Endothelial cell of umbilical vein (primary cell): ENCODE measurements at regions not wholly inside any gene's neighbourhood (a gene's known extent, or its start where the extent isn't known, plus 50 kb on each side); places are given as distances from the start of the nearest gene placed in this dataset.

ENCODE experiments used
- BruUV-seq: library from RNA; stranded (reverse); fragments of 400-500 nt; replicated peaks from 2 replicates; lab custom pipeline; 2021; lab: Mats Ljungman, UMichigan
- CTCF ChIA-PET: fragments of 300-600, 350-600 bp; sonication (Branson Sonifier 250); formaldehyde crosslinking; loops from one replicate; lab custom pipeline; 2021; ENCODE audit warnings: antibody characterized with exemption, inconsistent platforms; lab: Charles Lee
- POLR2A ChIA-PET: fragments of 300-600, 350-600 bp; sonication (Branson Sonifier 250); formaldehyde crosslinking; loops from one replicate; lab custom pipeline; 2021; ENCODE audit warnings: antibody characterized with exemption, inconsistent platforms; lab: Charles Lee
- DNase-seq: peaks from one replicate; pipeline ENCODE4 v3.0.0-alpha.2; 2011; ENCODE audit warnings: low read depth, low spot score
- FAIRE-seq: peaks from 2 replicates; lab custom pipeline; 2011; peaks lifted over from hg19 to GRCh38; lab: Jason Lieb, UNC
- H2AFZ ChIP-seq: 2 replicates; pipeline ENCODE4 v1.6.0; 2012; ENCODE audit warnings: low read depth, low read length, control low read depth, inconsistent platforms
- H3K27ac ChIP-seq: 2 replicates; pipeline ENCODE4 v1.5.1; 2011; ENCODE audit warnings: low read depth, mild to moderate bottlenecking, control low read depth, low read length, moderate library complexity; ENCODE audit not compliant: insufficient read depth
- H3K27me3 ChIP-seq, 2 experiments: 2 replicates each; pipeline versions ENCODE4 v1.6.0 to v1.6.1; 2011; ENCODE audit warnings: low read length in 2 of 2, mixed read lengths in 1 of 2; ENCODE audit not compliant: control insufficient read depth in 2 of 2, insufficient read depth in 2 of 2
- H3K36me3 ChIP-seq, 2 experiments: 2 replicates in 1 of 2; 3 replicates in 1 of 2; pipeline ENCODE4 v1.5.1; 2011; ENCODE audit warnings: low read length in 2 of 2, mild to moderate bottlenecking in 1 of 2, moderate library complexity in 1 of 2; ENCODE audit not compliant: control insufficient read depth in 2 of 2, insufficient read depth in 2 of 2; ENCODE audit errors: extremely low read depth in 1 of 2
- H3K4me1 ChIP-seq: 3 replicates; pipeline ENCODE4 v1.5.1; 2011; ENCODE audit warnings: mild to moderate bottlenecking, low read length; ENCODE audit not compliant: control insufficient read depth, insufficient read depth; ENCODE audit errors: extremely low read depth
- H3K4me2 ChIP-seq: 2 replicates; pipeline ENCODE4 v1.6.1; 2011; ENCODE audit warnings: low read length, control low read depth, mixed read lengths; ENCODE audit not compliant: insufficient read depth
- H3K4me3 ChIP-seq, 3 experiments: fragments of 200-600 bp in 1 of 3; sonication (generic), shearing (Covaris generic) in 1 of 3; replicated peaks in 1 of 3; 2 replicates each; pipeline ENCODE4 v1.5.1; 2011 to 2016; ENCODE audit warnings: control low read depth in 3 of 3, low read length in 3 of 3, mild to moderate bottlenecking in 2 of 3, inconsistent platforms in 1 of 3, low read depth in 1 of 3, moderate library complexity in 1 of 3; ENCODE audit not compliant: insufficient read depth in 1 of 3
- H3K79me2 ChIP-seq: 2 replicates; pipeline ENCODE4 v1.6.0; 2012; ENCODE audit warnings: low read length, inconsistent platforms; ENCODE audit not compliant: control insufficient read depth, insufficient read depth
- H3K9ac ChIP-seq: replicated peaks from 2 replicates; pipeline ENCODE3; 2011; ENCODE audit warnings: low read length, control low read depth; ENCODE audit not compliant: insufficient read depth; ENCODE audit errors: extremely low read depth
- H3K9me1 ChIP-seq: replicated peaks from 3 replicates; pipeline ENCODE4 v1.6.0; 2011; ENCODE audit warnings: mild to moderate bottlenecking, low read length; ENCODE audit not compliant: control insufficient read depth, insufficient read depth; ENCODE audit errors: extremely low read depth
- H3K9me3 ChIP-seq: replicated peaks from 2 replicates; pipeline ENCODE4 v1.5.1; 2012; ENCODE audit warnings: low read length, inconsistent platforms; ENCODE audit not compliant: control insufficient read depth, insufficient read depth
- H4K20me1 ChIP-seq: replicated peaks from 2 replicates; pipeline ENCODE3; 2011; ENCODE audit warnings: mild to moderate bottlenecking, low read length; ENCODE audit not compliant: control insufficient read depth, insufficient read depth; ENCODE audit errors: extremely low read depth
- EZH2 ChIP-seq: IDR thresholded peaks from 2 replicates; pipeline ENCODE4 v1.6.1; 2012; ENCODE audit warnings: borderline replicate concordance, low read depth, mild to moderate bottlenecking, moderate library complexity, low read length, inconsistent platforms; ENCODE audit not compliant: severe bottlenecking
- FOS ChIP-seq: IDR thresholded peaks from 2 replicates; pipeline ENCODE4 v1.6.1; 2011; ENCODE audit warnings: mild to moderate bottlenecking, low read length, moderate library complexity, borderline replicate concordance; ENCODE audit not compliant: insufficient read depth
- GATA2 ChIP-seq: IDR thresholded peaks from 2 replicates; pipeline ENCODE4 v1.7.0; 2011; ENCODE audit warnings: low read depth, mild to moderate bottlenecking, moderate library complexity, mixed read lengths, low read length; ENCODE audit not compliant: insufficient read length, insufficient read depth
- JUN ChIP-seq: IDR thresholded peaks from 2 replicates; pipeline ENCODE4 v1.6.1; 2011; ENCODE audit warnings: borderline replicate concordance, low read depth; ENCODE audit not compliant: insufficient read length, insufficient read depth
- MYC ChIP-seq: IDR thresholded peaks from one replicate; pipeline ENCODE4 v1.6.1; 2011; ENCODE audit warnings: mild to moderate bottlenecking, low read depth, low read length
- POLR2A ChIP-seq: IDR thresholded peaks from 2 replicates; pipeline ENCODE4 v1.6.1; 2012; ENCODE audit warnings: low read depth, mild to moderate bottlenecking, control low read depth, low read length
- POLR2AphosphoS5 ChIP-seq: IDR thresholded peaks from 2 replicates; pipeline ENCODE4 v1.6.1; 2012; ENCODE audit warnings: low read depth, mild to moderate bottlenecking, control low read depth, low read length, moderate library complexity; ENCODE audit not compliant: insufficient read depth
- dilution Hi-C: fragments of 300-500 bp; cut with MboI; formaldehyde crosslinking; loops from one replicate; pipeline ENCODE4 v1.15.0; 2019; ENCODE audit warnings: low sequenced_read_pairs; ENCODE audit not compliant: extremely low pct_ligation_motif_present
- intact Hi-C: fragments of 100-400 bp; cut with micrococcal nuclease; formaldehyde crosslinking; loops from one replicate; pipeline ENCODE4 v1.10.0; 2022
- TF ChIP-seq, protein P1 (sequence below): IDR thresholded peaks from 2 replicates; pipeline ENCODE4 v1.6.1; 2011; ENCODE audit not compliant: insufficient read depth, insufficient read length
- TF ChIP-seq, protein P2 (sequence below), 2 donors: IDR thresholded peaks; 1 replicate in 1 of 2; 2 replicates in 1 of 2; pipeline ENCODE4 v1.5.1; 2011; ENCODE audit warnings: low read length in 2 of 2, mild to moderate bottlenecking in 2 of 2, moderate library complexity in 2 of 2, control low read depth in 1 of 2, inconsistent platforms in 1 of 2, low read depth in 1 of 2; ENCODE audit not compliant: insufficient read depth in 1 of 2; ENCODE audit errors: extremely low read depth in 1 of 2

DNA sequence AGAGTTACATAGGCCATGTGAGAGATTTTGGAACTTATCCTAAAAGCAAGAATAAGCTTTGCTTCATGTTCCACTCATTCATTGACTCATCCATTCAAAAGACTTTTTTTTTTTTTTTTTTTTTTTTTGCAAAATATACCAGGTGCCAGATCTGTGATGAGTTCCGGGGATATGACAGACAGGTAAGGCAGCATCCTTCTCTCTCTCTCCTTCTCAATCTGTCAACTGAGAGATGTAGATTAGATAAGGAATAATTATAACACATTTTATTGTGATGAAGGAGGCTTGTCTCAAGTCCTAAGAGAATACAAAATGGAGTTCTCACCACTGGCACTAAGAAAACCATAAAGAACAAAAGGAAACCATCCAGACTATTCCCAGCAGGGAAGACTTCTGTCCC lies 190.2 kb upstream of the CPEB2 start:
- H3K79me2 ChIP-seq, result no peaks in the 10 kb centered on the region
- no TSS peak for BruUV-seq
- no peak for TF ChIP-seq FOS
- TF ChIP-seq GATA2, result no peak
- TF ChIP-seq, protein P1, sequence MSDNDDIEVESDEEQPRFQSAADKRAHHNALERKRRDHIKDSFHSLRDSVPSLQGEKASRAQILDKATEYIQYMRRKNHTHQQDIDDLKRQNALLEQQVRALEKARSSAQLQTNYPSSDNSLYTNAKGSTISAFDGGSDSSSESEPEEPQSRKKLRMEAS, result no peak
- no peak for TF ChIP-seq JUN
- no peak for TF ChIP-seq EZH2
- H3K4me2 ChIP-seq, result no peak overlapping the region
- dilution Hi-C loops, result no loop called here
- FAIRE-seq (no peak), DNase-seq (no peak)
- intact Hi-C loops, result no loop called here
- ChIA-PET POLR2A (no interaction called here), CTCF (no interaction called here)
- no peaks in the 10 kb centered on the region for H3K27me3 ChIP-seq
- no peaks in the 10 kb centered on the region for H3K4me1 ChIP-seq
- H3K36me3 ChIP-seq, result no peaks in the 10 kb centered on the region
- H3K9me3 ChIP-seq, result no peaks in the 10 kb centered on the region
- no peaks in the 10 kb centered on the region for H4K20me1 ChIP-seq
- H3K9me1 ChIP-seq, result no peaks in the 10 kb centered on the region
- no peak overlapping the region for H3K27ac ChIP-seq
- no peak overlapping the region for H3K4me3 ChIP-seq
- no peak overlapping the region for H2AFZ ChIP-seq
- no peak overlapping the region for H3K9ac ChIP-seq

DNA sequence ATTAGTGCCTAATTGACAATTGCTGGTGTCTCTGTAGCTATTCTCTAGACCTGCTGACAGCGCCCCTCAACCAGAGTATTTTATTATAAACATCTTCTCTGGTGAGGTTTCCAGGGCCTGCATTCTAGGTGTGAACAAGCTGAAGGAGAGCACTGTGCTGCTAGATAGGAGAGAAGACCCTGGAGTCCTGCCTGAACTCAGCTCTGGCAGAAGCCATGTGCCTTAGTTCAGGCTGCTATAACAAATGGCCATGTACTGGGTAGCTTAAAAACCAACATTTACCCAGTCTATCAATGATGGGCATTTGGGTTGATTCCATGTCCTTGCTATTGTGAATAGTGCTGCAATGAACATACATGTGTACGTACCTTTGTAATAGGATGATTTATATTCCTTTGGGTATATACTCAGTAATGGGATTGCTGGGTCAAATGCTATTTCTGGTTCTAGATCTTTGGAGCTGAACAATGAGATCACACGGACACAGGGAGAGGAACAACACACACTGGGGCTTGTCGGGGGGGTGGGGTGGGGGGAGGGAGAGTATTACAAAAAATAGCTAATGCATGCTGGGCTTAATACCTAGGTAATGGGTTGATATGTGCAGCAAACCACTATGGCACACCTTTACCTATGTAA lies 185.5 kb upstream of the CPEB2 start:
- BruUV-seq, result no TSS peak
- CTCF ChIA-PET, result no interaction called here
- no peak overlapping the region for H2AFZ ChIP-seq
- DNase-seq (no peak), FAIRE-seq (no peak)
- H3K9ac ChIP-seq, result no peak overlapping the region
- no peaks in the 10 kb centered on the region for H3K4me1 ChIP-seq
- dilution Hi-C loops (no loop called here), intact Hi-C loops (no loop called here)
- POLR2A ChIA-PET, result no interaction called here
- H3K9me1 ChIP-seq, result no peaks in the 10 kb centered on the region
- no peaks in the 10 kb centered on the region for H3K27me3 ChIP-seq
- no peak for TF ChIP-seq EZH2
- TF ChIP-seq POLR2AphosphoS5, result no peak
- TF ChIP-seq JUN, result no peak
- TF ChIP-seq, protein P2, sequence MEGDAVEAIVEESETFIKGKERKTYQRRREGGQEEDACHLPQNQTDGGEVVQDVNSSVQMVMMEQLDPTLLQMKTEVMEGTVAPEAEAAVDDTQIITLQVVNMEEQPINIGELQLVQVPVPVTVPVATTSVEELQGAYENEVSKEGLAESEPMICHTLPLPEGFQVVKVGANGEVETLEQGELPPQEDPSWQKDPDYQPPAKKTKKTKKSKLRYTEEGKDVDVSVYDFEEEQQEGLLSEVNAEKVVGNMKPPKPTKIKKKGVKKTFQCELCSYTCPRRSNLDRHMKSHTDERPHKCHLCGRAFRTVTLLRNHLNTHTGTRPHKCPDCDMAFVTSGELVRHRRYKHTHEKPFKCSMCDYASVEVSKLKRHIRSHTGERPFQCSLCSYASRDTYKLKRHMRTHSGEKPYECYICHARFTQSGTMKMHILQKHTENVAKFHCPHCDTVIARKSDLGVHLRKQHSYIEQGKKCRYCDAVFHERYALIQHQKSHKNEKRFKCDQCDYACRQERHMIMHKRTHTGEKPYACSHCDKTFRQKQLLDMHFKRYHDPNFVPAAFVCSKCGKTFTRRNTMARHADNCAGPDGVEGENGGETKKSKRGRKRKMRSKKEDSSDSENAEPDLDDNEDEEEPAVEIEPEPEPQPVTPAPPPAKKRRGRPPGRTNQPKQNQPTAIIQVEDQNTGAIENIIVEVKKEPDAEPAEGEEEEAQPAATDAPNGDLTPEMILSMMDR (IDR thresholded peaks at IDR 0.05; ENCODE audit: extremely low read depth in 1 of 2, insufficient read depth in 1 of 2, low read depth in 1 of 2, low read length in 2 of 2), result no peak
- no peak for TF ChIP-seq POLR2A
- no peak for TF ChIP-seq MYC
- TF ChIP-seq FOS, result no peak
- TF ChIP-seq, protein P1, result no peak
- no peak for TF ChIP-seq GATA2
- no peak overlapping the region for H3K27ac ChIP-seq
- H3K79me2 ChIP-seq, result no peaks in the 10 kb centered on the region
- H3K36me3 ChIP-seq, result no peaks in the 10 kb centered on the region
- H3K4me2 ChIP-seq, result no peak overlapping the region
- H4K20me1 ChIP-seq, result no peaks in the 10 kb centered on the region
- H3K4me3 ChIP-seq, result no peak overlapping the region
- no peaks in the 10 kb centered on the region for H3K9me3 ChIP-seq
